ENCODE measurements at regions not wholly inside any gene's neighbourhood (a gene's known extent, or its start where the extent isn't known, plus 50 kb on each side); places are given as distances from the start of the nearest gene placed in this dataset.

DNA sequence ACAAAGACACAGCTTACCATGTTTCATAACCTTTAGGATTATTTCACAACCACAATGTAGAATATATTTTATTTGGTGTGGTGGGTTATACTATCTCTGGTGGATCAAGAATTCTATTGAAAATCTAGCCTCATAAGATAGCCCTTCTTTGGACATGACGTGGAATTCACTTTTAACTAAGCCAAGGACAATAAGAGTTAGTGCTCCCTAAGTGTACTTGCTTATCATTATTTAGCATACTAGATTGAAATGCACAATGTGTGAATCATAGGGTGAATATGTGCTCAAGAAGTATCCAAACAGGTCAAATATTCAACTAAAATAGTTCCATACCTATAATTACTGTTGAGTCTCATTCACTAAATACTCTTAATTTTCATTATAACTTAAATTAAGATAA, 1179.5 kb upstream of the GOT2 start:
- Histone ChIP-seq H4K20me1 (ENCODE audit: low read depth, low read length) (no peaks in the 10 kb centered on the region), H3K4me3 (ENCODE audit: insufficient read depth, low read length, poor library complexity, severe bottlenecking) (no peak overlapping the region), H3K27ac (ENCODE audit: low read depth, low read length) (no peak overlapping the region), H3K9ac (ENCODE audit: low read length) (no peak overlapping the region), H3K27me3 (ENCODE audit: low read length) (no peaks in the 10 kb centered on the region), H3K9me3 (ENCODE audit: insufficient read depth, low read length) (no peaks in the 10 kb centered on the region), H3K4me2 (ENCODE audit: low read depth, low read length, poor library complexity, severe bottlenecking) (no peak overlapping the region), H3K9me2 (replicated peaks; ENCODE audit: insufficient read depth, low read length) (no peaks in the 10 kb centered on the region), H3K36me3 (ENCODE audit: low read length) (no peaks in the 10 kb centered on the region), H3K79me2 (ENCODE audit: insufficient read depth, low read length) (no peaks in the 10 kb centered on the region), H2AFZ (ENCODE audit: low read depth, low read length, severe bottlenecking) (no peak overlapping the region), H3F3A (ENCODE audit: insufficient read depth) (no peaks in the 10 kb centered on the region)
- TF ChIP-seq, protein P1, sequence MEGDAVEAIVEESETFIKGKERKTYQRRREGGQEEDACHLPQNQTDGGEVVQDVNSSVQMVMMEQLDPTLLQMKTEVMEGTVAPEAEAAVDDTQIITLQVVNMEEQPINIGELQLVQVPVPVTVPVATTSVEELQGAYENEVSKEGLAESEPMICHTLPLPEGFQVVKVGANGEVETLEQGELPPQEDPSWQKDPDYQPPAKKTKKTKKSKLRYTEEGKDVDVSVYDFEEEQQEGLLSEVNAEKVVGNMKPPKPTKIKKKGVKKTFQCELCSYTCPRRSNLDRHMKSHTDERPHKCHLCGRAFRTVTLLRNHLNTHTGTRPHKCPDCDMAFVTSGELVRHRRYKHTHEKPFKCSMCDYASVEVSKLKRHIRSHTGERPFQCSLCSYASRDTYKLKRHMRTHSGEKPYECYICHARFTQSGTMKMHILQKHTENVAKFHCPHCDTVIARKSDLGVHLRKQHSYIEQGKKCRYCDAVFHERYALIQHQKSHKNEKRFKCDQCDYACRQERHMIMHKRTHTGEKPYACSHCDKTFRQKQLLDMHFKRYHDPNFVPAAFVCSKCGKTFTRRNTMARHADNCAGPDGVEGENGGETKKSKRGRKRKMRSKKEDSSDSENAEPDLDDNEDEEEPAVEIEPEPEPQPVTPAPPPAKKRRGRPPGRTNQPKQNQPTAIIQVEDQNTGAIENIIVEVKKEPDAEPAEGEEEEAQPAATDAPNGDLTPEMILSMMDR (IDR thresholded peaks at IDR 0.05; ENCODE audit: insufficient read depth, low read length, poor library complexity, severe bottlenecking): no peak
- TF ChIP-seq EZH2phosphoT487 (conservative IDR thresholded peaks at IDR 0.05; ENCODE audit: low read length): no peak

DNA sequence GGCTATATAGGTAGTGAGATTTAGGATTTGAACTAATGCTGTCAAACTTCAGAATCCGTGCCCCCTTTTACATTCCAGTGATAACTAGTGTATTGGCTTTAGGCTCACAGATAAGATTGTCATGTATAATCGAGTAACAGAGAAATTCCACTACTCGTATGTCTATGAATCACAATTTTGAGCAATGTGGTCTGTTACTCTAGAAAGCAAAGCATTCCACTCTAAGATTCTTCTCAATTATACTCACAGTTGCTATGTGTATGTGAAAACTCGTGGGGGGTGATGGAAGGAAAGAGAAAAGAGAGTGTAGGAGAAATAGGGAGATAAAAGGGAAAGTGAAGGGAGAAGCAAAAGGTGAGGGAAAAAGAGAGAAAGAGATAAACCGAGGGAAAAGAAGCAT, 1175.1 kb upstream of the GOT2 start:
- Histone ChIP-seq H3K9me3 (ENCODE audit: insufficient read depth, low read length) (no peaks in the 10 kb centered on the region), H3K9me2 (replicated peaks; ENCODE audit: insufficient read depth, low read length) (no peaks in the 10 kb centered on the region), H3K27ac (ENCODE audit: low read depth, low read length) (no peak overlapping the region), H2AFZ (ENCODE audit: low read depth, low read length, severe bottlenecking) (no peak overlapping the region), H3K9ac (ENCODE audit: low read length) (no peak overlapping the region), H3K36me3 (ENCODE audit: low read length) (no peaks in the 10 kb centered on the region), H3F3A (ENCODE audit: insufficient read depth) (no peaks in the 10 kb centered on the region), H3K79me2 (ENCODE audit: insufficient read depth, low read length) (no peaks in the 10 kb centered on the region), H4K20me1 (ENCODE audit: low read depth, low read length) (no peaks in the 10 kb centered on the region), H3K27me3 (ENCODE audit: low read length) (no peaks in the 10 kb centered on the region), H3K4me2 (ENCODE audit: low read depth, low read length, poor library complexity, severe bottlenecking) (no peak overlapping the region), H3K4me3 (ENCODE audit: insufficient read depth, low read length, poor library complexity, severe bottlenecking) (no peak overlapping the region)
- TF ChIP-seq, protein P1 (IDR thresholded peaks at IDR 0.05; ENCODE audit: insufficient read depth, low read length, poor library complexity, severe bottlenecking): no peak
- TF ChIP-seq EZH2phosphoT487 (conservative IDR thresholded peaks at IDR 0.05; ENCODE audit: low read length): no peak

DNA sequence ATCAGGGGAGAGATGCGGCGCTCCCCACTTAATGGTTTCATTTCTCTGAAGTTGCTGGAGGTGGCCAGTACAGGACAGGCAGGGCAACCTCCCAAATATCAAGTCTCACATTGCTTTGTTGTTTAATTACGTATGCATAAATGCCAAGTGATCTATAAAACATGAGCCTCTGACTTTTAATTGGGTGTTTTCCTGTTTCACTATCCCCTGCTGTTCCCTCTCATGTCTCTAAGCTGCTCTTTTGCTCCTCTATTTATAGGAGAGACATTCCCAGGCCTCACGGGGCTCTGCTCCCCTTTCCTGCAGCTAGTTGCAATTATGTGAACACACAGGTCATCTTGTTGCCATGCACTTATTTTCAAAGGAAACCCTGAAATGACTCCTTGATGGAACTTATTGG, 1173.5 kb upstream of the GOT2 start:
- TF ChIP-seq, protein P1 (IDR thresholded peaks at IDR 0.05; ENCODE audit: insufficient read depth, low read length, poor library complexity, severe bottlenecking): no peak
- no peak for TF ChIP-seq EZH2phosphoT487 (conservative IDR thresholded peaks at IDR 0.05; ENCODE audit: low read length)
- H3K4me3 ChIP-seq (ENCODE audit: insufficient read depth, low read length, poor library complexity, severe bottlenecking): no peak overlapping the region

More for the DNA sequence above, 1173.5 kb upstream of the GOT2 start:
- no peaks in the 10 kb centered on the region for H3K9me2 ChIP-seq (replicated peaks; ENCODE audit: insufficient read depth, low read length)
- H3K9me3 ChIP-seq (ENCODE audit: insufficient read depth, low read length): no peaks in the 10 kb centered on the region
- no peak overlapping the region for H3K27ac ChIP-seq (ENCODE audit: low read depth, low read length)
- no peak overlapping the region for H3K9ac ChIP-seq (ENCODE audit: low read length)
- H2AFZ ChIP-seq (ENCODE audit: low read depth, low read length, severe bottlenecking): no peak overlapping the region
- H3K79me2 ChIP-seq (ENCODE audit: insufficient read depth, low read length): no peaks in the 10 kb centered on the region
- H3K4me2 ChIP-seq (ENCODE audit: low read depth, low read length, poor library complexity, severe bottlenecking): no peak overlapping the region
- no peaks in the 10 kb centered on the region for H3K27me3 ChIP-seq (ENCODE audit: low read length)
- H3F3A ChIP-seq (ENCODE audit: insufficient read depth): no peaks in the 10 kb centered on the region
- no peaks in the 10 kb centered on the region for H3K36me3 ChIP-seq (ENCODE audit: low read length)
- no peaks in the 10 kb centered on the region for H4K20me1 ChIP-seq (ENCODE audit: low read depth, low read length)

Data from SU-DHL-6 (cell line).